CD4-positive, CD25-positive, alpha-beta regulatory T cell (primary cell): ENCODE measurements at regions not wholly inside any gene's neighbourhood (a gene's known extent, or its start where the extent isn't known, plus 50 kb on each side); places are given as distances from the start of the nearest gene placed in this dataset.

ENCODE experiments used
- ATAC-seq, 2 donors: fragments of 150-1000 bp; cut with Tn5 transposase; one replicate each; pipeline ENCODE4 v1.10.0; 2021; ENCODE audit warnings: low read depth in 2 of 2, moderate number of reproducible peaks in 2 of 2, moderate library complexity in 1 of 2
- DNase-seq, 3 donors: peaks; one replicate each; pipeline versions ENCODE4 v3.0.0 to v3.0.0-alpha.2; 2012 to 2022; ENCODE audit warnings: mixed read lengths in 1 of 3
- H3K27ac ChIP-seq: one replicate; pipeline ENCODE4 v1.7.0; 2013; ENCODE audit warnings: mild to moderate bottlenecking, low read length; ENCODE audit not compliant: insufficient read depth, poor library complexity, severe bottlenecking
- H3K27me3 ChIP-seq: one replicate; pipeline ENCODE4 v1.7.0; 2013; ENCODE audit warnings: low read length; ENCODE audit not compliant: control insufficient read depth, insufficient read depth
- H3K36me3 ChIP-seq: one replicate; pipeline ENCODE4 v1.7.0; 2013; ENCODE audit warnings: mild to moderate bottlenecking, low read length, moderate library complexity; ENCODE audit not compliant: control insufficient read depth, insufficient read depth
- H3K4me1 ChIP-seq: 2 replicates; pipeline ENCODE4 v1.7.0; 2013; ENCODE audit warnings: mild to moderate bottlenecking, low read length; ENCODE audit not compliant: insufficient read depth, control insufficient read depth, poor library complexity, severe bottlenecking
- H3K4me3 ChIP-seq: one replicate; pipeline ENCODE4 v1.7.0; 2013; ENCODE audit warnings: low read depth, mild to moderate bottlenecking, low read length, moderate library complexity
- H3K9me3 ChIP-seq, 2 experiments: 1 replicate in 1 of 2; 2 replicates in 1 of 2; pipeline ENCODE4 v1.7.0; 2013; ENCODE audit warnings: low read length in 2 of 2, mild to moderate bottlenecking in 1 of 2, moderate library complexity in 1 of 2; ENCODE audit not compliant: control insufficient read depth in 2 of 2
- H3K27ac Mint-ChIP-seq, 3 donors: one replicate each; pipeline ENCODE4 v1.8.0; 2020 to 2022; ENCODE audit warnings: mild to moderate bottlenecking in 3 of 3, mixed read lengths in 3 of 3, moderate library complexity in 2 of 3
- H3K27me3 Mint-ChIP-seq: one replicate; pipeline ENCODE4 v1.8.0; 2022; ENCODE audit warnings: mild to moderate bottlenecking, mixed read lengths
- H3K36me3 Mint-ChIP-seq: one replicate; pipeline ENCODE4 v1.8.0; 2020; ENCODE audit warnings: mixed read lengths
- H3K4me1 Mint-ChIP-seq, 4 donors: one replicate each; pipeline ENCODE4 v1.8.0; 2020 to 2022; ENCODE audit warnings: mixed read lengths in 4 of 4, mild to moderate bottlenecking in 1 of 4
- H3K4me3 Mint-ChIP-seq, 4 donors: one replicate each; pipeline ENCODE4 v1.8.0; 2020 to 2022; ENCODE audit warnings: mild to moderate bottlenecking in 4 of 4, mixed read lengths in 4 of 4, moderate library complexity in 3 of 4
- H3K9me3 Mint-ChIP-seq, 7 donors: one replicate each; pipeline ENCODE4 v1.8.0; 2020 to 2022; ENCODE audit warnings: mixed read lengths in 7 of 7, mild to moderate bottlenecking in 3 of 7, moderate library complexity in 2 of 7

DNA sequence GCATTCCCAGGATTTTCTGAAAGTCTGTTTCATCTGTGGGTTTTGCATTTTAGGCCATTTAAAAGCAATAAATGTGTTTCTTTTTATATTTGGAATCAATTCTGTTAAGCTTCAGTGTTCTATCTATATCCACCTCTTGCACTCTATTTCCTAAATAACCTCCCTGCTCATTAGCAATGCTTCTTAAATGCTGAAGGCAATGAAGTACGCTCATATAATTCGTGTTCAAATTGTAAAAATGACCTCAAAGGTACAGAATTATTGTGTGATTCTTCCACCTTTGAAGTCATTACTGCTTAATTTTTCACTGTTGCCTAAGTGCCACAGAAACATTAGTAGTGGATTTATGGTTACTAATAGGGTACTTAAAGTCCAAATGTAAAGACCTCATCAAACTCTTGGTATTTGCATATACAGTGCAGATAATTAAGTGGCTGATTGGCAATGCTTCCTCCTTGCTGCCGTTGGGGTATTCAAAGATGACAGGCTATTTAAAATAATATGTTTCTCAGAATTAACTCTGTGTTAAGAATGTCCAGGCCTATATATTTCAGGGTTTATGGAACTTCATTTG, 730.8 kb downstream of the TECRL start:
- Histone ChIP-seq H3K27me3 (no peaks in the 10 kb centered on the region), H3K4me1 (no peaks in the 10 kb centered on the region), H3K4me3 (no peak overlapping the region), H3K9me3 (peaks cover 0 to 11% of the 10 kb centered on the region in 2 experiments), H3K36me3 (no peaks in the 10 kb centered on the region), H3K27ac (no peak overlapping the region)
- no peak for ATAC-seq
- no peak overlapping the region for H3K27ac Mint-ChIP-seq
- DNase-seq = no peak
- no peaks in the 10 kb centered on the region for H3K36me3 Mint-ChIP-seq
- no peaks in the 10 kb centered on the region for H3K4me1 Mint-ChIP-seq
- no peak overlapping the region for H3K4me3 Mint-ChIP-seq
- H3K9me3 Mint-ChIP-seq = peaks cover 0 to 8% (median 3%) of the 10 kb centered on the region in 7 donors
- H3K27me3 Mint-ChIP-seq = no peaks in the 10 kb centered on the region

DNA sequence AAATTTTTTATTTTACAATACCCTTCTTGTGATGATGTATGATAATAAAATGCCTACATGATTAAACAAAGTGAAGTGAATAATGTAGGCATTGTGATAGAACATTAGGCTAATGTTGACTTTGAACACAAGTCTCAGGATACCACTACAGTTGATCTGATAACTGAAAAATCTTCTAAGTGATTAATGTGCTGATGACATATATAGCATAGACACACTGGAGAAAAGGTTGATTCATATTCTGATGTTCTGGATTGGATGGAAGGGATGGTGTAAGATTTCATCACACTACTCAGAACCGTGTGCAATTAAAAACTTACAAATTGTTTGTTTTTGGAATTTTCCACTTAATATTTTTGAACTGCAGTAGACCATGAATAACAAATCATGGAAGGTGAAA, 738.5 kb downstream of the TECRL start:
- no peaks in the 10 kb centered on the region for H3K27me3 ChIP-seq
- H3K9me3 ChIP-seq = peaks cover 6 to 9% of the 10 kb centered on the region in 2 experiments
- H3K4me3 ChIP-seq = no peak overlapping the region
- H3K36me3 Mint-ChIP-seq = no peaks in the 10 kb centered on the region
- H3K9me3 Mint-ChIP-seq = peaks cover 0 to 27% (median 2%) of the 10 kb centered on the region in 7 donors
- ATAC-seq = no peak
- no peaks in the 10 kb centered on the region for H3K36me3 ChIP-seq
- no peak overlapping the region for H3K27ac ChIP-seq
- H3K27me3 Mint-ChIP-seq = no peaks in the 10 kb centered on the region
- peaks cover 0 to 6% (median 0%) of the 10 kb centered on the region in 4 donors for H3K4me1 Mint-ChIP-seq
- no peaks in the 10 kb centered on the region for H3K4me1 ChIP-seq
- DNase-seq = no peak
- H3K4me3 Mint-ChIP-seq = no peak overlapping the region
- no peak overlapping the region for H3K27ac Mint-ChIP-seq

DNA sequence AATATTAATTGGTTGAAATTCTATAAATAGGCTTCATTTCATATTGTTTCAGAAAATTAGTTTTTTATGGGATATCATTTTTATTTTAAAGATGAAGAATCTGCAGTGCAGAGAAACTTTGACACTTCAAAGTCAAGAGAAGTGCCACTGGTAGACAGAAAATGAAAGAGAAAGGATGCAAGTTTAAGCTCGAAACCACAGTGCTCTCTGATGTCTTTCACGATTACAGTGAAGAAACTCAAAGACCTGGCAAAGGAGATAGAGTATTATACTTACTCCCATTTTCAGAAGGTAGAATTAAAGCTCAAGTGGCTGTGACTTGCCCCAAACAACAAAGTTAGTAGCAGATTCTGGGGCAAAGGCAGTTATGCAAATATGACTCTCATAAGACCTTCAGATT, 745.4 kb downstream of the TECRL start:
- Histone ChIP-seq H3K36me3 (no peaks in the 10 kb centered on the region), H3K27me3 (no peaks in the 10 kb centered on the region), H3K4me3 (no peak overlapping the region), H3K27ac (no peak overlapping the region), H3K9me3 (peaks cover 1 to 8% of the 10 kb centered on the region in 2 experiments), H3K4me1 (no peaks in the 10 kb centered on the region)
- Mint-ChIP-seq H3K4me3 (no peak overlapping the region), H3K9me3 (peaks cover 0 to 29% (median 5%) of the 10 kb centered on the region in 7 donors), H3K27ac (no peak overlapping the region), H3K36me3 (no peaks in the 10 kb centered on the region), H3K27me3 (no peaks in the 10 kb centered on the region), H3K4me1 (peaks cover 0 to 6% (median 0%) of the 10 kb centered on the region in 4 donors)
- ATAC-seq (no peak), DNase-seq (no peak)

DNA sequence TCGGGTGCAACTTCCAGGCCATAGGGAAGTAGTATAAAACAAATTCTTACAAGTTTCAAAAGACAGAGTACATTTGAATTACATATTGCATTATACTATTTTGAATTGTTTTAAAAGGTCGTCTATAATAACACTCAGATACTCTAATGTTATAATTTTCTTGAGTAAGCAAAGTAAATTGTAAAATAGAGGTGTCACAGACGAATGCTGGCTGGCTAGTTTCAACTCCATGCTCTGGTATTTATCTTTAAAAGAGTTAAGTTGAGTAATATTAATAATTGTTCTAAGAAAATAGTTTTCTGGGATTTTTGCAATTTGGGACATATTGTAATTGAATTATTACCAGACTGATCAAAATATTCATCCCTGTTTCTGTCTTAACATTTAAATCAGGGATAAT, 764.9 kb downstream of the TECRL start:
- no peak overlapping the region for H3K4me3 ChIP-seq
- no peak overlapping the region for H3K27ac ChIP-seq
- no peaks in the 10 kb centered on the region for H3K36me3 ChIP-seq
- peaks cover 0 to 10% (median 2%) of the 10 kb centered on the region in 7 donors for H3K9me3 Mint-ChIP-seq
- DNase-seq = no peak
- ATAC-seq = no peak
- no peaks in the 10 kb centered on the region for H3K27me3 ChIP-seq
- no peaks in the 10 kb centered on the region for H3K4me1 ChIP-seq
- H3K36me3 Mint-ChIP-seq = no peaks in the 10 kb centered on the region
- H3K27me3 Mint-ChIP-seq = no peaks in the 10 kb centered on the region
- H3K9me3 ChIP-seq = peaks cover 0 to 4% of the 10 kb centered on the region in 2 experiments
- H3K27ac Mint-ChIP-seq = no peak overlapping the region
- H3K4me3 Mint-ChIP-seq = no peak overlapping the region
- H3K4me1 Mint-ChIP-seq = no peaks in the 10 kb centered on the region

DNA sequence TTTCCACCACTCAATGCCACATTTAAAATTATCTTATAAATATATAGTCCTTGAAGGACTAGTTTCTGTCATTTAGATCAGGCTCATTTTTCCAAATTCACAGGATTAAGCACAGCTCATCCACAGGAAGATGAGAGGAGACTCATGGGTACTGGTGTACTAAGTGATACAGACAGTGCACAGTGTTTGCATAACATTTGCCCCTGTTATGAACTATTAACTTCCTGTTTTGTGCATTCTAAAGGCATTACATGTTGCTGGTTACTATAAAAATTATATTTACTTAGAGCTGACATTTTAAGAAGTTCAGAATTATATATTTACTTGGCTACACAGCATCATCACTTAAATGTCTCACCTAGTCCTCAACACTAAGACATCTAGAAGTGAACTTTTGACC, 772.0 kb downstream of the TECRL start:
- H3K27ac Mint-ChIP-seq = no peak overlapping the region
- H3K36me3 ChIP-seq = no peaks in the 10 kb centered on the region
- no peak for DNase-seq
- no peaks in the 10 kb centered on the region for H3K4me1 Mint-ChIP-seq
- H3K4me3 ChIP-seq = no peak overlapping the region
- no peaks in the 10 kb centered on the region for H3K4me1 ChIP-seq
- H3K27me3 ChIP-seq = no peaks in the 10 kb centered on the region
- H3K36me3 Mint-ChIP-seq = no peaks in the 10 kb centered on the region
- peaks cover 0 to 4% of the 10 kb centered on the region in 2 experiments for H3K9me3 ChIP-seq
- H3K27ac ChIP-seq = no peak overlapping the region
- H3K9me3 Mint-ChIP-seq = peaks cover 1 to 14% (median 7%) of the 10 kb centered on the region in 7 donors
- no peak overlapping the region for H3K4me3 Mint-ChIP-seq
- ATAC-seq = no peak
- H3K27me3 Mint-ChIP-seq = no peaks in the 10 kb centered on the region

DNA sequence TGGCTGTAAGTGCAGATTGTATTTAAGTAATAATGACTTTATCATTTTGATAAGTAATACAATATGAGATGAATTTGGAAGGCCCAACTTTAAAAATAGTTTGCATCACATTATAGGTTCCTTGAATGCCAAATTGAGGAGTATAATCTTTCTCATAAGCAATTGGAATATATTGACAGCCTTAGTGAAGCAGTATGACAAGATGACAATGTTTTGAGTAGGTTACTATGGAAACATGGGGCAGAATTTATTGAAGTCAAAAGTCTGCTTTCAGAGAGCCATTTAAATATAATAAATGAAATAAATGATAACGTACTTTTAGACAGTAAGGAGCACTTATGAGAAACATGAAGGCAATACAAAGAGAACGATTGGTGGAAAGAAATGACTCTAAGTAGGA, 776.4 kb downstream of the TECRL start:
- DNase-seq (no peak), ATAC-seq (no peak)
- Mint-ChIP-seq H3K27me3 (no peaks in the 10 kb centered on the region), H3K4me3 (no peak overlapping the region), H3K36me3 (no peaks in the 10 kb centered on the region), H3K4me1 (no peaks in the 10 kb centered on the region), H3K27ac (no peak overlapping the region), H3K9me3 (peaks cover under 1 to 27% (median 10%) of the 10 kb centered on the region in 7 donors)
- H3K9me3 ChIP-seq = peaks cover 0 to 4% of the 10 kb centered on the region in 2 experiments
- no peak overlapping the region for H3K4me3 ChIP-seq
- H3K4me1 ChIP-seq = no peaks in the 10 kb centered on the region
- H3K27ac ChIP-seq = no peak overlapping the region
- H3K27me3 ChIP-seq = no peaks in the 10 kb centered on the region
- H3K36me3 ChIP-seq = no peaks in the 10 kb centered on the region

DNA sequence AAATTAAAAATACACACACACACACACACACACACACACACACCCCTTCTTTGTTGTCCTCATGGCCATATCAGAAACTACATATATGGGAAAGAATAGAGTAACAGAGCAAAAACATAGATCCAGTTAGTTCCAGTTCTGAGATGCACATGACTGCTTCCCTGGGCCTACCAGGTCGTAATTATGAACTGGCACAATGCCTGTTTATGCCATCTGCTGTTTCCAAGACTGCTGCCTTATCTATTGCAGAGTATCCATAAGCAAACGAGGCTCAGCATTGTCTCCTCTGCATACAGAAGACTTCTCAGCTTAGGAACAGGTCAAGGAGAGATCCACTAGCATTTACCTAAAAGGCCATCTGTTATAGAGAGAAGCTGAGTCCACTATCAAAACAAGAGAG, 789.0 kb downstream of the TECRL start:
- Histone ChIP-seq H3K4me1 (no peaks in the 10 kb centered on the region), H3K27ac (no peak overlapping the region), H3K36me3 (no peaks in the 10 kb centered on the region), H3K9me3 (no peaks in the 10 kb centered on the region), H3K4me3 (no peak overlapping the region), H3K27me3 (no peaks in the 10 kb centered on the region)
- Mint-ChIP-seq H3K4me1 (no peaks in the 10 kb centered on the region), H3K36me3 (no peaks in the 10 kb centered on the region), H3K4me3 (no peak overlapping the region), H3K27ac (no peak overlapping the region), H3K9me3 (peaks cover 0 to 15% (median 2%) of the 10 kb centered on the region in 7 donors), H3K27me3 (no peaks in the 10 kb centered on the region)
- DNase-seq = no peak
- no peak for ATAC-seq

DNA sequence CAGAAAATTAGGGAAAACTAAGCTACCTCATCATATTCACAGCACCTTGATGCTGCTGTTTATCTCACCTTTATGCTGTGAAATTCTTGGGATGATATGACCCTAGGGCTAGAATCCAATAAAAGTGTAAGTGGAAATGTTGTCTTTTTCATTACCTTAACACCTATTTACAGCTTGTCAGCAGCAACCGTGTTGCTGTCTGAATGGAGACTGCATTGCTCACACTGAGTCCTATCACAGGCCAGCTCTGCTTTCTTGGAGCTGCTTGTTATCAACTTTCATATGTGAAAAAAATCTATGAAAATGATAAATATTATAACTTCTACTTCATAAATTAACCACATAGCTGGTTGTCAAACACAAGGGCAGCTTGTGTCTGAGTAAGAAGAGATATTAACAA, 789.5 kb downstream of the TECRL start:
- H3K27ac Mint-ChIP-seq = no peak overlapping the region
- Histone ChIP-seq H3K36me3 (no peaks in the 10 kb centered on the region), H3K4me3 (no peak overlapping the region), H3K27me3 (no peaks in the 10 kb centered on the region), H3K4me1 (no peaks in the 10 kb centered on the region), H3K27ac (no peak overlapping the region), H3K9me3 (no peaks in the 10 kb centered on the region)
- no peaks in the 10 kb centered on the region for H3K4me1 Mint-ChIP-seq
- peaks cover 0 to 15% (median 2%) of the 10 kb centered on the region in 7 donors for H3K9me3 Mint-ChIP-seq
- no peaks in the 10 kb centered on the region for H3K36me3 Mint-ChIP-seq
- no peaks in the 10 kb centered on the region for H3K27me3 Mint-ChIP-seq
- ATAC-seq = no peak
- no peak for DNase-seq
- H3K4me3 Mint-ChIP-seq = no peak overlapping the region
